ENCODE measurements at regions not wholly inside any gene's neighbourhood (a gene's known extent, or its start where the extent isn't known, plus 50 kb on each side); places are given as distances from the start of the nearest gene placed in this dataset.

DNA sequence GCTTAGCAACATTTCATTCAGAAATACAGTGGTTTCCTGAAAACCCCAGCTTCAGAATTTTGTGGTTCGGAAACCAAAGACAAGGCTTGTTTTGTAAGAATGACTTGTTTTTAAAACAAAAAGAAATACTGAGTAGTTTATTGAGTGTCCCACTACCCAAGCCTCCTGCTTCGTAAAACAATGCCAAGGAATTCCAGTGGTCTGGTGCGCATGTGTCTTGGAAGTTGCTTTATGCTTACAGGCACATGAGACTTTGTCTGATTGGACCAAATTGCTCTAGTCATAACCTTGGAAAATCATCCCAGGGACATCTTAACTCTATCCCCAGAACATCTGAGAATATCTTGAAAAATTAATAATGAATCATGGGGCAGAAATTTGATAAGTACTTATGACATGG lies 77.1 kb upstream of the FST start:
- WGBS, 2 donors: 77 to 82% methylated on average over 3 of the region's 3 CpGs
- H3K9me3 ChIP-seq: no peaks in the 10 kb centered on the region
- intact Hi-C loops (cut with DNase I): no loop called here

GRCh38 chr5:53403758-53404157 lies 76.7 kb upstream of the FST start:
- intact Hi-C loops (cut with DNase I): no loop called here
- Histone ChIP-seq H3K4me3 (no peak overlapping the region), H3K27me3 (no peaks in the 10 kb centered on the region), H3K4me1 (no peaks in the 10 kb centered on the region), H3K9me3 (no peaks in the 10 kb centered on the region), H3K27ac (no peak overlapping the region), H3K36me3 (no peaks in the 10 kb centered on the region)
- FAIRE-seq (no peak), ATAC-seq (no peak), DNase-seq (no peak)
- WGBS, 2 donors: 40 to 51% methylated on average over 2 of the region's 2 CpGs
- TF ChIP-seq CTCF (IDR thresholded peaks at IDR 0.05): no peak

More for the DNA sequence above, 77.1 kb upstream of the FST start:
- Histone ChIP-seq H3K36me3 (no peaks in the 10 kb centered on the region), H3K4me1 (no peaks in the 10 kb centered on the region), H3K4me3 (no peak overlapping the region), H3K27ac (no peak overlapping the region), H3K27me3 (no peaks in the 10 kb centered on the region)
- DNase-seq: no peak
- FAIRE-seq: no peak
- TF ChIP-seq CTCF (IDR thresholded peaks at IDR 0.05): no peak
- no peak for ATAC-seq

- FAIRE-seq (no peak), ATAC-seq (no peak), DNase-seq (no peak)
- no peaks in the 10 kb centered on the region for H3K36me3 ChIP-seq
- WGBS, 2 donors: 90 to 93% methylated on average over 1 of the region's 1 CpG
- intact Hi-C loops (cut with DNase I): no loop called here
- H3K4me1 ChIP-seq: no peaks in the 10 kb centered on the region
- H3K27me3 ChIP-seq: no peaks in the 10 kb centered on the region
- no peak overlapping the region for H3K27ac ChIP-seq
- no peak overlapping the region for H3K4me3 ChIP-seq
- no peaks in the 10 kb centered on the region for H3K9me3 ChIP-seq
- TF ChIP-seq CTCF (IDR thresholded peaks at IDR 0.05): no peak
Observed at GRCh38 chr5:53405396-53405795, 75.0 kb upstream of the FST start.

GRCh38 chr5:53406630-53407316 lies 73.7 kb upstream of the FST start:
- no peak for DNase-seq

More at GRCh38 chr5:53406630-53407316, 73.7 kb upstream of the FST start:
- Histone ChIP-seq H3K36me3 (no peaks in the 10 kb centered on the region), H3K4me1 (no peaks in the 10 kb centered on the region), H3K27me3 (no peaks in the 10 kb centered on the region), H3K4me3 (no peak overlapping the region), H3K9me3 (no peaks in the 10 kb centered on the region), H3K27ac (no peak overlapping the region)
- ATAC-seq (no peak), FAIRE-seq (no peak)
- 74 to 85% methylated on average over 4 of the region's 4 CpGs for WGBS, 2 donors
- intact Hi-C loops (cut with DNase I): no loop called here
- no peak for TF ChIP-seq CTCF (IDR thresholded peaks at IDR 0.05)
